ENCODE measurements at regions not wholly inside any gene's neighbourhood (a gene's known extent, or its start where the extent isn't known, plus 50 kb on each side); places are given as distances from the start of the nearest gene placed in this dataset.

DNA sequence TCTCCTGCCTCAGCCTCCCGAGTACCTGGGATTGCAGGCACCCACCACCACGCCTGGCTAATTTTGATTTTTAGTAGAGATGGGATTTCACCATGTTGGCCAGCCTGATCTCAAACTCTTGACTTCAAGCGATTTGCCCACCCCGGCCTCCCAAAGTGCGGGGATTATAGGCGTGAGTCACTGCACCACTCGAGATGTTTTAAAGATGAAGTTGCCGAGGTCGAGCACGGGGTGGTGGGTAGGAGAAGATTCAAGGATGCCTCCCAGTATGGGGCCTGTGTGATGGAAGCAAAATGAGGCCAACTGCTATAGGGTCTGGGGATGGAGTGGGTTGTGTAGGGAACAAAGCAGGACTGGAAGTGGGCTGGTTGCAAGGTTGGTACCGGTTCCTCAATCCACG is 245.2 kb downstream of the MN1 start:
- Histone ChIP-seq H3K9me3 (replicated peaks in 1 of 3) (no peaks in the 10 kb centered on the region), H3K36me3 (replicated peaks in 1 of 2) (no peaks in the 10 kb centered on the region), H3K27ac (no peak overlapping the region), H3K4me3 (no peak overlapping the region), H3K27me3 (no peaks in the 10 kb centered on the region), H3K4me1 (replicated peaks in 1 of 2) (no peaks in the 10 kb centered on the region)
- no peak for TF ChIP-seq POLR2A (IDR thresholded peaks at IDR 0.05)
- TF ChIP-seq, protein P1, sequence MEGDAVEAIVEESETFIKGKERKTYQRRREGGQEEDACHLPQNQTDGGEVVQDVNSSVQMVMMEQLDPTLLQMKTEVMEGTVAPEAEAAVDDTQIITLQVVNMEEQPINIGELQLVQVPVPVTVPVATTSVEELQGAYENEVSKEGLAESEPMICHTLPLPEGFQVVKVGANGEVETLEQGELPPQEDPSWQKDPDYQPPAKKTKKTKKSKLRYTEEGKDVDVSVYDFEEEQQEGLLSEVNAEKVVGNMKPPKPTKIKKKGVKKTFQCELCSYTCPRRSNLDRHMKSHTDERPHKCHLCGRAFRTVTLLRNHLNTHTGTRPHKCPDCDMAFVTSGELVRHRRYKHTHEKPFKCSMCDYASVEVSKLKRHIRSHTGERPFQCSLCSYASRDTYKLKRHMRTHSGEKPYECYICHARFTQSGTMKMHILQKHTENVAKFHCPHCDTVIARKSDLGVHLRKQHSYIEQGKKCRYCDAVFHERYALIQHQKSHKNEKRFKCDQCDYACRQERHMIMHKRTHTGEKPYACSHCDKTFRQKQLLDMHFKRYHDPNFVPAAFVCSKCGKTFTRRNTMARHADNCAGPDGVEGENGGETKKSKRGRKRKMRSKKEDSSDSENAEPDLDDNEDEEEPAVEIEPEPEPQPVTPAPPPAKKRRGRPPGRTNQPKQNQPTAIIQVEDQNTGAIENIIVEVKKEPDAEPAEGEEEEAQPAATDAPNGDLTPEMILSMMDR (IDR thresholded peaks at IDR 0.05): no peak
- no peak for DNase-seq
- WGBS, 4 donors: 86 to 91% (median 88%) methylated on average over 12 of the region's 12 CpGs
- intact Hi-C loops (cut with DNase I): no loop called here

DNA sequence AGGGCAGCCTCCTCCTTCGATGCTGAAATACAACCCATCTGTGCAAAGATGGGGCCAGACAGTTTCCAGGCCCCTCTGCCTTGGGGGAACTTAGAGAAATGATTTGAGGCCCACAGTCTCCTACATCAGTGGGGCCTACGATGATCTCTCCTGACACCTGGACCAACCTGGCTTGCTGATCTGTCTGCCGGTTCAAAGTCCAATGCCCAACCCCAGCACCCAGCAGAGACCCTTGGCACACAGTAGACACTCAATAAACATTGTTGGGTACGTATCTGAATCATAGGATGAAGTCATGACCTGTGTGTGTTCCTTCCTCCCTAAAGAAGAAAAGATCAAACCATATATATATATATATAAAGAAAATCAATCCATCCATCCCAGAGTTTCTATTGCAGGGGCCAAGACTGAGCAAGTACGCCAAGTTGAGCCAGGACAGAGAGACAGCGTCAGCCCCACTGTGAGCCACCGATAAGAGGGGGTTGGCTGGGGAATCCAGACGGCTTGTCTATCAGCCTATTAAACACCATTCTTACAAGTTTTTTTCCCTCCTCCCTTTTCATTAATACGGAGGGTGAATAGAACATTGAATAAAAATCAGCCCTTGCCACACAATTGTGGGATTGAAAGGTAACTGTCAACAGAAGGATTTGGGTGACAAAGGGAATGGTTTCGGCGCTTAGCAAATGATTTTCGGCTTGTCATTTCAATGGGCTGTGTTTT is 244.1 kb downstream of the MN1 start:
- intact Hi-C loops (cut with DNase I): no loop called here
- Histone ChIP-seq H3K9me3 (replicated peaks in 1 of 3) (no peaks in the 10 kb centered on the region), H3K27ac (no peak overlapping the region), H3K27me3 (no peaks in the 10 kb centered on the region), H3K4me3 (no peak overlapping the region), H3K4me1 (replicated peaks in 1 of 2) (no peaks in the 10 kb centered on the region), H3K36me3 (replicated peaks in 1 of 2) (no peaks in the 10 kb centered on the region)
- no peak for DNase-seq
- WGBS, 4 donors: 71 to 90% (median 78%) methylated on average over 10 to 12 of the region's 12 CpGs
- TF ChIP-seq POLR2A (IDR thresholded peaks at IDR 0.05): no peak
- TF ChIP-seq, protein P1 (IDR thresholded peaks at IDR 0.05): no peak

DNA sequence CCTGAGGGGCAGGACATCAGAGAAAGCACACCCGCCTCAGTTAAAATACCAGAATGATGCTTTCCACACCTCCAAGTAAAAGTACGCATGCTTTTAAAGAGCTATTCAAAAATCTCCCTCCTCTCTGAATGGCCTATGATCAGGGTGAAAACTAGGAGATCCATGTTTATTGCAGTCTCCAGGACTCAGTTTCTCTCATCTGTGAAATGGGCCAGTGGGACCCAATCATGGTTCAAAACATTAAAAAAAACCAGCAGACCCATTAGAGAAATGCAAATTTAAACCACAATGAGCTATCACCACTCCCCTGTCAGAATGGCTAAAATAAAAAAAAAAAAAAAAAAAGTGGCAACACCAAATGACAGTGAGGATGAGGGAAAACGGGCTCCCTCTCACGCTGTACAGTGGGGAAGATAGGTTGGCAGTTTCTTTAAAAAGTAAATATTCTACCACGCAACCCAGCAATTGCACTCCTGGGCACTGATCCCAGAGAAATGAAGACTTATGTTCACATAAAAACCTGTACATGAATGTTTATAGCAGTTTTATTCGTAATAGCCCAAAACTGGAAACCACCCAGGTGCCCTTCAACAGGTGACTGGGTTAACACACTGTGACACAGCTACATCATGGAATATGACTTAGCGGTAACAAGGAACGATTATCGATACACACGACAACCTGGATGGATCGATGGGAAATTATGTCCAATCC is 242.7 kb downstream of the MN1 start:
- WGBS, 4 donors: 88 to 90% (median 89%) methylated on average over 11 of the region's 11 CpGs
- intact Hi-C loops (cut with DNase I): no loop called here

DNA sequence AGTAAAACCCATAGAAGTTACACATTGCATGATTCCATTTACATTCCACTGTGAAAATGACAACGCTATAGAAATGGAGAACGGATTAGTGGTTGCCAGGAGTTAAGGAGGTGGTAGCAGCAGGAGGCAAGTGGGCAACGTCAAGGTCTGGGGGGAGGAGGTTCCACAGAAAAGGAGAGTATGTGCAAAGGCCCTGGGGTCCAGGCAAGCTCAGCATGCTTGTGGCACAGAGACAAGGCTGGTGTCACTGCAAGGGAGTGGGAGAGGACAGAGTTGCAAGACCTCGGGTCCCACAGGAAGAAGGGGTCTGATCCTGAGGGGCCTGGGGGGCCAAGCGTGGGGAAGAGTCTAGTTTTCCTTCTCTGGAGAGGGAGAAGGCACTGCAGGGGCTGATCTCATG is 240.8 kb downstream of the MN1 start:
- no peak for TF ChIP-seq POLR2A (IDR thresholded peaks at IDR 0.05)
- TF ChIP-seq, protein P1 (IDR thresholded peaks at IDR 0.05): no peak
- Histone ChIP-seq H3K27me3 (no peaks in the 10 kb centered on the region), H3K4me3 (no peak overlapping the region), H3K36me3 (replicated peaks in 1 of 2) (no peaks in the 10 kb centered on the region), H3K9me3 (replicated peaks in 1 of 3) (no peaks in the 10 kb centered on the region), H3K4me1 (replicated peaks in 1 of 2) (no peaks in the 10 kb centered on the region), H3K27ac (no peak overlapping the region)
- WGBS, 4 donors: 72 to 78% (median 74%) methylated on average over 5 of the region's 5 CpGs
- no peak for DNase-seq
- intact Hi-C loops (cut with DNase I): no loop called here

More for the DNA sequence above, 242.7 kb downstream of the MN1 start:
- H3K4me1 ChIP-seq (replicated peaks in 1 of 2): no peaks in the 10 kb centered on the region
- H3K9me3 ChIP-seq (replicated peaks in 1 of 3): no peaks in the 10 kb centered on the region
- H3K4me3 ChIP-seq: no peak overlapping the region
- no peak for TF ChIP-seq POLR2A (IDR thresholded peaks at IDR 0.05)
- TF ChIP-seq, protein P1 (IDR thresholded peaks at IDR 0.05): no peak
- no peak overlapping the region for H3K27ac ChIP-seq
- DNase-seq: no peak
- no peaks in the 10 kb centered on the region for H3K36me3 ChIP-seq (replicated peaks in 1 of 2)
- H3K27me3 ChIP-seq: no peaks in the 10 kb centered on the region

Data from adrenal gland (tissue), 9 donors.